Stimulated activated naive B cell treated with anti-CD40 and anti-IgM and Interleukin-4, amounts not matched to agents 10 μg/mL and 1 μg/mL and 100 μg/mL, for 72 hours (primary cell): ENCODE measurements at regions not wholly inside any gene's neighbourhood (a gene's known extent, or its start where the extent isn't known, plus 50 kb on each side); places are given as distances from the start of the nearest gene placed in this dataset.
"Not testable (repeated sequence)": the region's sequence is repeated elsewhere in the genome, so short reads cannot be mapped to it uniquely, and the experiment has no call there.

ENCODE experiments used
- ATAC-seq, 2 donors: fragments of 150-1000 bp; cut with Tn5 transposase; replicated peaks; 2 replicates each; pipeline ENCODE4 v1.10.0; 2021; ENCODE audit warnings: moderate library complexity in 1 of 2
- DNase-seq: peaks from one replicate; pipeline ENCODE4 v3.0.0; 2021
- H3K27ac Mint-ChIP-seq: one replicate; pipeline ENCODE4 v1.8.0; 2022; ENCODE audit warnings: mild to moderate bottlenecking, mixed read lengths
- H3K27me3 Mint-ChIP-seq, 2 donors: one replicate each; pipeline ENCODE4 v1.8.0; 2022; ENCODE audit warnings: mixed read lengths in 2 of 2
- H3K36me3 Mint-ChIP-seq, 2 donors: one replicate each; pipeline ENCODE4 v1.8.0; 2022; ENCODE audit warnings: mixed read lengths in 2 of 2, mild to moderate bottlenecking in 1 of 2
- H3K4me1 Mint-ChIP-seq, 2 donors: one replicate each; pipeline ENCODE4 v1.8.0; 2022; ENCODE audit warnings: mixed read lengths in 2 of 2, mild to moderate bottlenecking in 1 of 2
- H3K4me3 Mint-ChIP-seq, 2 donors: one replicate each; pipeline ENCODE4 v1.8.0; 2022; ENCODE audit warnings: mild to moderate bottlenecking in 2 of 2, mixed read lengths in 2 of 2, moderate library complexity in 1 of 2
- H3K9me3 Mint-ChIP-seq, 2 donors: one replicate each; pipeline ENCODE4 v1.8.0; 2022; ENCODE audit warnings: mixed read lengths in 2 of 2, mild to moderate bottlenecking in 1 of 2

DNA sequence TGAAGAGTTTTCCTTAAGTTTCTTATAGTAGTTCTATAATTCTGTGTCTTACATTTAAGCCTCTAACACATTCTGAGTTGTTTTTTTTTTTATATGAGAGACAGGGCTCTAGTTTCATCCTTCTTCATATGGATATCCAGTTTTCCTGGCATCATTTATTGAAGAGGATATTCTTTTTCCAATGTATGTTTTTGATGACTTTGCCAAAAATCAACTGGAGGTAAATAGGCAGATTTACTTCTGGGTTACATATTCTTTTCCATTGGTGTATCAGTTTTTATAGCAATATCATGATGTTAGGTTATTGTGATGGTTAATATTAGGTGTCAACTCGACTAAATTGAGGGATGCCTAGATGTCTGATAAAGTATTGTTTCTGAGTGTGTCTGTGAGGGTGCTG is 650.7 kb upstream of the GRID2 start:
- Mint-ChIP-seq H3K27ac (no peak overlapping the region), H3K4me3 (no peak overlapping the region), H3K36me3 (no peaks in the 10 kb centered on the region), H3K27me3 (no peaks in the 10 kb centered on the region), H3K4me1 (no peaks in the 10 kb centered on the region), H3K9me3 (peaks cover 12 to 14% of the 10 kb centered on the region in 2 donors)
- no peak for DNase-seq
- no peak for ATAC-seq

DNA sequence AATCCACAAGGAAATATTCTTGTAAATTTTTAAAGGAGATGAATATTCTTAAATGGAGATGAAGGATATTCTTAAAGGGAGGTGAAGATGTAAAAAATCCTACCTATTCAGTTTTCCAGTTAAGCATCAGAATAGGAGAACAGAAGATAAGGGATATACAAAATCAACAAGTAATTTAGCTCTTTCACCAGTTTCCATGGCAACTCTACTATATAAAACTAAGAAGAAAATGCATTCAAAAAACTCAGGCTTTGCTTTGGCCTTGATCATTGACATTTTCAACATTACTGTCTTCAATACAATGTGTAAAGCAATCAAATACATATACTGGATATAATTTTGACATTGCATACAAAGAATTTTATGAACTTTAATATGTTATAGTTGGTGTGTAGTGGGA is 622.7 kb upstream of the GRID2 start:
- ATAC-seq = no peak
- no peaks in the 10 kb centered on the region for H3K27me3 Mint-ChIP-seq
- H3K4me3 Mint-ChIP-seq = no peak overlapping the region
- H3K36me3 Mint-ChIP-seq = no peaks in the 10 kb centered on the region
- H3K4me1 Mint-ChIP-seq = no peaks in the 10 kb centered on the region
- H3K27ac Mint-ChIP-seq = no peak overlapping the region
- no peak for DNase-seq
- H3K9me3 Mint-ChIP-seq = peaks cover 0 to 8% of the 10 kb centered on the region in 2 donors

DNA sequence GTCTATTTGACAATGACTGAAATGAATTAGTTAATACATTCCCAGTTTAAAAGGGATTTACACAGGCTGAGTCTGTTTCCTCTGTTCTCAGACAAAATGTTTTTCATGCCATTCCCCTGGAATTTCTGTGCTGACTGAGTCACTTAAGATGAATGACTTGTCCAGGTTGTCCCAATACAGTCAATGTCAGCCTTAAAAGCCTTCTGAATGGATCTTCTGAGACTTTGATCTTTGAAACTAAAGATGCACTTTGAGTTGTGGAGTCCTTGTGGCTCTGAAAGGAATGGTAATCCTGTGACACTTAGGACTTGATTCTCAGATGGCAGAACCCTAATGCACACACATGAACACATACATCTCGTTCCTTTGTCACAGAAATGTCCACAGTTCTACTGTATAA is 622.2 kb upstream of the GRID2 start:
- DNase-seq (no peak), ATAC-seq (no peak)
- Mint-ChIP-seq H3K4me3 (no peak overlapping the region), H3K4me1 (no peaks in the 10 kb centered on the region), H3K27ac (no peak overlapping the region), H3K27me3 (no peaks in the 10 kb centered on the region), H3K9me3 (peaks cover 0 to 8% of the 10 kb centered on the region in 2 donors), H3K36me3 (no peaks in the 10 kb centered on the region)

GRCh38 chr4:91684955-91685354 is 618.8 kb upstream of the GRID2 start:
- Mint-ChIP-seq H3K9me3 (peaks cover 0 to 5% of the 10 kb centered on the region in 2 donors), H3K4me3 (no peak overlapping the region), H3K36me3 (no peaks in the 10 kb centered on the region), H3K4me1 (no peaks in the 10 kb centered on the region), H3K27me3 (no peaks in the 10 kb centered on the region), H3K27ac (no peak overlapping the region)
- ATAC-seq (no peak), DNase-seq (no peak)

- Mint-ChIP-seq H3K27me3 (no peaks in the 10 kb centered on the region), H3K4me3 (no peak overlapping the region), H3K36me3 (no peaks in the 10 kb centered on the region), H3K27ac (no peak overlapping the region), H3K4me1 (no peaks in the 10 kb centered on the region), H3K9me3 (peaks cover 0 to 9% of the 10 kb centered on the region in 2 donors)
- DNase-seq (no peak), ATAC-seq (no peak)
These were observed 615.4 kb upstream of the GRID2 start for GRCh38 chr4:91688413-91688812.

DNA sequence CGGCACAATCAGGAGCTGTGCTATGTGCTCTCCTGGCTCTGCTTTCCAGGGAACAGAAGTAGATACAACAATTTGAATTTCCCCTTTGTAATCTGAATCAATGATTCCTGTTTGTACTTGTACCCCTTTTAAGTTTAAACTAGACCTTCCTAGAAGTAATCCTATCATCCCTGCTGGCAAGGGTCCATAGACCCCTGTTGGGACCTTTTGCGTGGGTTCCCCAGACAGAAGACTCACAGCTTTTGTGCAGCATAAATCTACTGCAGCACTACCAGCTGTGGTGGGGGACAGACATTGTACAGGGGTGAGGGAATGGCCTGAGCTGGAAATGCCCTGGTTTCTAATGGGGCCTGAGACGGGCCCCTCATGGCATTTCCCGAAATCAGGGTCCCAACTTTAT is 604.1 kb upstream of the GRID2 start:
- H3K4me1 Mint-ChIP-seq = not testable (repeated sequence)

DNA sequence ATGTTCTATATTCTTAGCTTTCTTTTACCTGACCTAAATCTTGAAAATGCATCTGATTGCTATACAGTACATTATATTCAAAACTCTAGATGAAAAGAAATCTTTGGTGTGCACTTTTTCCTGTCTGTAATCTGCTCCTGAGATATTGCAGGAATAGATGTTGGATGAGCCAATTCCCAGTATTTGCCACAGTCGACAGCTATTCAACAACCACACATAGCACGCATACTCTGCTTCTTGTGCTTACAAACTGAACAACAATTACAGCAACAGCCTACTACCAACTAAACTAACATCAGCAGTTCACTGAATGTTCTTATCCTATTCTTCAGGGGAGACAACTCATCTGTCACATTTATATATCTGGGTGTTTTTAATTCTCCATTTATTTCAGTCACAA is 573.9 kb upstream of the GRID2 start:
- H3K4me3 Mint-ChIP-seq = no peak overlapping the region
- no peaks in the 10 kb centered on the region for H3K9me3 Mint-ChIP-seq
- H3K36me3 Mint-ChIP-seq = no peaks in the 10 kb centered on the region
- H3K27ac Mint-ChIP-seq = no peak overlapping the region
- H3K4me1 Mint-ChIP-seq = no peaks in the 10 kb centered on the region
- ATAC-seq = no peak
- no peak for DNase-seq
- H3K27me3 Mint-ChIP-seq = no peaks in the 10 kb centered on the region

More for the DNA sequence above, 604.1 kb upstream of the GRID2 start:
- ATAC-seq, H3K4me3 Mint-ChIP-seq, DNase-seq, H3K27me3 Mint-ChIP-seq, H3K36me3 Mint-ChIP-seq, H3K27ac Mint-ChIP-seq: not testable (repeated sequence)
- peaks cover 9 to 10% of the 10 kb centered on the region in 2 donors for H3K9me3 Mint-ChIP-seq

- H3K27ac Mint-ChIP-seq = no peak overlapping the region
- H3K4me3 Mint-ChIP-seq = no peak overlapping the region
- H3K27me3 Mint-ChIP-seq = no peaks in the 10 kb centered on the region
- H3K9me3 Mint-ChIP-seq = no peaks in the 10 kb centered on the region
- ATAC-seq = no peak
- H3K36me3 Mint-ChIP-seq = no peaks in the 10 kb centered on the region
- DNase-seq = no peak
- no peaks in the 10 kb centered on the region for H3K4me1 Mint-ChIP-seq
These were observed 569.1 kb upstream of the GRID2 start for GRCh38 chr4:91734682-91735081.

GRCh38 chr4:91738831-91739230 is 564.9 kb upstream of the GRID2 start:
- not testable (repeated sequence) for DNase-seq, H3K9me3 Mint-ChIP-seq, H3K27me3 Mint-ChIP-seq, H3K4me1 Mint-ChIP-seq, H3K4me3 Mint-ChIP-seq, H3K36me3 Mint-ChIP-seq, H3K27ac Mint-ChIP-seq, ATAC-seq

DNA sequence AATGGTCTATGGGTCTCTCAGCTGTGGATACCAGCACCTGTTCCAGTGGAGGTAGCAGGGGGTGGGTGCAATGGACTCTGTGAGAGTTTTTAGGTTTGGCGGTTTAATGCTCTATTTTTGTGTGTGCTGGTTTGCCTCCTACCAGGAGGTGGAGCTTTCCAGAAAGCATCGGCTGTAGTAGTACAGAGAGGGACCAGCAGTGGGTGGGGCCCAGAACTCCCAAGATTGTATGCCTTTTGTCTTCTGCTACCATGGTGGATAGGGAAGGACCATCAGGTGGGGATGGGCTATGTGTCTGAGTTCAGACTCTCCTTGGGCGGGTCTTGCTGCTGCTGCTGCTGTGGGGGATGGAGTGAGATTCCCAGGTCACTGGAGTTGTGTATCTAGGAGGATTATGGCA is 557.2 kb upstream of the GRID2 start:
- H3K9me3 Mint-ChIP-seq = peaks cover 7 to 11% of the 10 kb centered on the region in 2 donors
- ATAC-seq (no peak), DNase-seq (no peak)
- H3K36me3 Mint-ChIP-seq = no peaks in the 10 kb centered on the region
- H3K27ac Mint-ChIP-seq = no peak overlapping the region
- H3K4me3 Mint-ChIP-seq = no peak overlapping the region
- no peaks in the 10 kb centered on the region for H3K4me1 Mint-ChIP-seq
- H3K27me3 Mint-ChIP-seq = no peaks in the 10 kb centered on the region

DNA sequence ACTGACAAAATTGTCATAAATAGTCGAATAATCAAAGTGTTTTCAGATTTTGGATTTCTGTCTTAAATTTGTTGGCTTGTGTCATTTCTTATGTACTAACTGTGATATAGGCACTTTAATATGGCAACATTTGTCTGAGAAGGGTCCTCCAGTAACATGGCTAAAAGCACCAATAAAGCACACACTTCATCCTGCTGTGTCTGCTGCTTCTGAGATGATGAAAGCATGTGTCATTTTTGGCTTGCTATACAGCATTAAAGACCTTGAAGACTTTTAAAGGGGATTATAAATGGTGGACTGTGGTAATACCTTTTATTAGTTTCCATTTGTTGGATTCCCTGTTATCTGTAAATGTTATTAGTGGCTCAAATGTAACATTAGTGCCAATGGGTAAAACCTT is 551.8 kb upstream of the GRID2 start:
- ATAC-seq = no peak
- DNase-seq = no peak
- H3K4me1 Mint-ChIP-seq = no peaks in the 10 kb centered on the region
- H3K27ac Mint-ChIP-seq = no peak overlapping the region
- H3K9me3 Mint-ChIP-seq = no peaks in the 10 kb centered on the region
- no peaks in the 10 kb centered on the region for H3K27me3 Mint-ChIP-seq
- H3K36me3 Mint-ChIP-seq = no peaks in the 10 kb centered on the region
- no peak overlapping the region for H3K4me3 Mint-ChIP-seq

DNA sequence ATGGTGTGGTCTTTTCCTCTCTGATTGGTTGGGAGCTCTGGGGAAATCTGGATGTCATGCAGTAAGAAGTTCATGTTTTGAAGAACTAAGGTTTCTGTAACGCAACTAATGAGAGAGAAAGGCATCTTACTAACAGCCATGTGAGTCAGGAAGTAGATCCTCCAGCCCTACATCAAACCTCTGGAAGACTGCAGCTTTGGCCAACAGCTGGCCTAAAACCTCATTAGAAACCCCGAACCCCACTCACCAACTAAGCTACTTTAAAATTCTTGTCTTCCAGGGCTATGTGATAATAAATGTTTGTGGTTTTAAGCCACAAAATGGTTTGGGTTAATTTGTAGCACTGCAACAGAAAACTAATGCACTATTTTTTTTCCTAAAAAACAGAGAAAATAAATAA is 549.0 kb upstream of the GRID2 start:
- DNase-seq = no peak
- Mint-ChIP-seq H3K4me1 (no peaks in the 10 kb centered on the region), H3K4me3 (no peak overlapping the region), H3K27me3 (no peaks in the 10 kb centered on the region), H3K27ac (no peak overlapping the region), H3K9me3 (no peaks in the 10 kb centered on the region), H3K36me3 (no peaks in the 10 kb centered on the region)
- no peak for ATAC-seq

DNA sequence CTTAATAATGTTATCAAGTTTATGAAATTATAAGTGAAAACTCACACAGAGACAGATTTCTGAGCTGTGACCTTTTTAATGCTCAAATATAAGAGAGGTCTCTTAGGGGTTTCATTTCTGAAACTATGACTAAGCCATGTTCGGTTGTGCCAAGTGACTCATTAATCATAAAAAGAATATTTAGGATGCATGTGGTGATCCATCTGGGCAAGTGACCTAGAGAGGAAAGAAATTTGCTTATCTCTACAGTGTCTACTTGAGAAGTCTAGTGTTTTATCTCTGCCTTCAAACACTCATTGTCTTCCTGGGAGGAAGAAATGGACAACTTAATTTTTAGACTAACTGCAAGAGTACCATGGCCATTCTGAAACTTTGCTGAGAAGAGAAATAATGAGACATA is 545.3 kb upstream of the GRID2 start:
- H3K36me3 Mint-ChIP-seq = no peaks in the 10 kb centered on the region
- ATAC-seq (no peak), DNase-seq (no peak)
- no peak overlapping the region for H3K27ac Mint-ChIP-seq
- H3K4me1 Mint-ChIP-seq = no peaks in the 10 kb centered on the region
- no peaks in the 10 kb centered on the region for H3K9me3 Mint-ChIP-seq
- H3K4me3 Mint-ChIP-seq = no peak overlapping the region
- H3K27me3 Mint-ChIP-seq = no peaks in the 10 kb centered on the region

DNA sequence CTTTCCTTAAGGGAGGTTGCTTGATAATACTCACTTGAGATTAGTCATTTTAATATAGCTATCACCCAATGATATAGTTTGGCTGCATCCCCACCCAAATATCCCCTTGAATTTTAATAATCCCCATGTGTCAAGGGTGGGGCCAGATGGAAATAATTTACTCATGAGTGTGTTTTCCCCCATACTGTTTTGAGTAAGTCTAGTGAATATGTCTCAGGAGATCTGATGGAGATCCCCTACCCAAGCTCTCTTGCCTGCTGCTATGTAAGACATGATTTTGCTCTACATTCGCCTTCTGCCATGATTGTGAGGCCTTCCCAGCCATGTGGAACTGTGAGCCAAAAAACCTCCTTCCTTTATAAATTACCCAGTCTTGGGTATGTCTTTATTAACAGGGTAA is 539.7 kb upstream of the GRID2 start:
- ATAC-seq (peak in 1 of 2 donors; percentile 22), DNase-seq (no peak)
- Mint-ChIP-seq H3K27ac (no peak overlapping the region), H3K27me3 (no peaks in the 10 kb centered on the region), H3K4me1 (no peaks in the 10 kb centered on the region), H3K36me3 (no peaks in the 10 kb centered on the region), H3K9me3 (peaks cover 3 to 4% of the 10 kb centered on the region in 2 donors), H3K4me3 (no peak overlapping the region)

DNA sequence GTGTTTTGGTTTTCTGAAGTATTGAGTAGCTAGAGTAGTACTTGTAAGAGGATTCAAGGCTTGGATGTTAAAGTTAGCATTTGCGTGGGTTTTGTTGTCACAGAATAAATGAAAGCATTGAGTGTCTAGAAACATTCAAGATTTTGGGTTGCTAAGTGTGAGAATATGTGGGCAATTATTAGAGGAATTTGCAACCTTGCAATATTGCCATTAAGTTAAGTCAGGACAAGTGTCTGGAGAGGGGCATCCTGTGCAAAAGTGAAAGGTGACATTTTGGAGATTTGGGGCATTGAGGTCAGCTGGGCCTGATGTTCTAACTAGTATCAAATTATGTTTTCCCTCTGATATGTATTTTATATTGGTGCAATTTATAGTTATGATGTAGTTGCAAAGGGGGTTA is 533.9 kb upstream of the GRID2 start:
- ATAC-seq (no peak), DNase-seq (no peak)
- Mint-ChIP-seq H3K27ac (no peak overlapping the region), H3K4me1 (no peaks in the 10 kb centered on the region), H3K9me3 (peaks cover 11 to 19% of the 10 kb centered on the region in 2 donors), H3K27me3 (no peaks in the 10 kb centered on the region), H3K4me3 (no peak overlapping the region), H3K36me3 (no peaks in the 10 kb centered on the region)

- DNase-seq, H3K4me1 Mint-ChIP-seq, H3K9me3 Mint-ChIP-seq, H3K36me3 Mint-ChIP-seq, H3K27ac Mint-ChIP-seq, H3K27me3 Mint-ChIP-seq, H3K4me3 Mint-ChIP-seq, ATAC-seq: not testable (repeated sequence)
These were observed 512.1 kb upstream of the GRID2 start for GRCh38 chr4:91791631-91792030.
